ENCODE measurements at regions not wholly inside any gene's neighbourhood (a gene's known extent, or its start where the extent isn't known, plus 50 kb on each side); places are given as distances from the start of the nearest gene placed in this dataset.
"Not testable (repeated sequence)": the region's sequence is repeated elsewhere in the genome, so short reads cannot be mapped to it uniquely, and the experiment has no call there.

- Mint-ChIP-seq H3K27me3 (no peaks in the 10 kb centered on the region), H3K4me3 (no peak overlapping the region), H3K36me3 (no peaks in the 10 kb centered on the region), H3K4me1 (no peaks in the 10 kb centered on the region), H3K27ac (no peak overlapping the region), H3K9me3 (peaks cover 16% of the 10 kb centered on the region)
- no peak for DNase-seq
Observed at GRCh38 chr16:61530697-61531096, 505.5 kb downstream of the CDH8 start.

- H3K9me3 Mint-ChIP-seq, result peaks cover 9% of the 10 kb centered on the region
- no peak for DNase-seq
- no peak overlapping the region for H3K27ac Mint-ChIP-seq
- no peak overlapping the region for H3K4me3 Mint-ChIP-seq
- H3K36me3 Mint-ChIP-seq, result no peaks in the 10 kb centered on the region
- H3K4me1 Mint-ChIP-seq, result no peaks in the 10 kb centered on the region
- no peaks in the 10 kb centered on the region for H3K27me3 Mint-ChIP-seq
Observed at GRCh38 chr16:61500851-61501250, 535.4 kb downstream of the CDH8 start.

GRCh38 chr16:61480250-61480649 is 556.0 kb downstream of the CDH8 start:
- Mint-ChIP-seq H3K9me3 (peaks cover 19% of the 10 kb centered on the region), H3K27me3 (no peaks in the 10 kb centered on the region), H3K4me1 (no peaks in the 10 kb centered on the region), H3K36me3 (no peaks in the 10 kb centered on the region), H3K27ac (no peak overlapping the region), H3K4me3 (no peak overlapping the region)
- DNase-seq, result no peak

GRCh38 chr16:61471737-61472136 is 564.5 kb downstream of the CDH8 start:
- Mint-ChIP-seq H3K36me3 (no peaks in the 10 kb centered on the region), H3K9me3 (peaks cover 15% of the 10 kb centered on the region), H3K27ac (no peak overlapping the region), H3K4me3 (no peak overlapping the region), H3K4me1 (no peaks in the 10 kb centered on the region), H3K27me3 (no peaks in the 10 kb centered on the region)
- no peak for DNase-seq

GRCh38 chr16:61471023-61471422 is 565.2 kb downstream of the CDH8 start:
- Mint-ChIP-seq H3K9me3 (peaks cover 12% of the 10 kb centered on the region), H3K4me1 (no peaks in the 10 kb centered on the region), H3K36me3 (no peaks in the 10 kb centered on the region), H3K27me3 (no peaks in the 10 kb centered on the region), H3K4me3 (no peak overlapping the region), H3K27ac (no peak overlapping the region)
- DNase-seq, result no peak

- Mint-ChIP-seq H3K4me1 (no peaks in the 10 kb centered on the region), H3K9me3 (peaks cover 12% of the 10 kb centered on the region), H3K27me3 (no peaks in the 10 kb centered on the region), H3K27ac (no peak overlapping the region), H3K36me3 (no peaks in the 10 kb centered on the region), H3K4me3 (no peak overlapping the region)
- DNase-seq, result no peak
Observed at GRCh38 chr16:61465285-61465684, 571.0 kb downstream of the CDH8 start.

GRCh38 chr16:61460020-61460419 is 576.2 kb downstream of the CDH8 start:
- peaks cover 14% of the 10 kb centered on the region for H3K9me3 Mint-ChIP-seq
- H3K4me1 Mint-ChIP-seq, result no peaks in the 10 kb centered on the region
- no peak overlapping the region for H3K4me3 Mint-ChIP-seq
- no peak for DNase-seq
- no peak overlapping the region for H3K27ac Mint-ChIP-seq
- H3K27me3 Mint-ChIP-seq, result no peaks in the 10 kb centered on the region
- H3K36me3 Mint-ChIP-seq, result no peaks in the 10 kb centered on the region

GRCh38 chr16:61435346-61435745 is 600.9 kb downstream of the CDH8 start:
- no peak overlapping the region for H3K4me3 Mint-ChIP-seq
- no peaks in the 10 kb centered on the region for H3K27me3 Mint-ChIP-seq
- H3K9me3 Mint-ChIP-seq, result peaks cover 3% of the 10 kb centered on the region
- H3K27ac Mint-ChIP-seq, result no peak overlapping the region
- H3K4me1 Mint-ChIP-seq, result no peaks in the 10 kb centered on the region
- no peak for DNase-seq
- no peaks in the 10 kb centered on the region for H3K36me3 Mint-ChIP-seq

GRCh38 chr16:61432421-61432820 is 603.8 kb downstream of the CDH8 start:
- Mint-ChIP-seq H3K27ac (no peak overlapping the region), H3K27me3 (no peaks in the 10 kb centered on the region), H3K4me1 (no peaks in the 10 kb centered on the region)

GRCh38 chr16:61421111-61421510 is 615.1 kb downstream of the CDH8 start:
- H3K4me1 Mint-ChIP-seq, result no peaks in the 10 kb centered on the region
- H3K36me3 Mint-ChIP-seq, result no peaks in the 10 kb centered on the region
- no peaks in the 10 kb centered on the region for H3K27me3 Mint-ChIP-seq
- peaks cover 13% of the 10 kb centered on the region for H3K9me3 Mint-ChIP-seq
- no peak overlapping the region for H3K27ac Mint-ChIP-seq
- H3K4me3 Mint-ChIP-seq, result no peak overlapping the region
- no peak for DNase-seq

More at GRCh38 chr16:61432421-61432820, 603.8 kb downstream of the CDH8 start:
- no peak for DNase-seq
- no peaks in the 10 kb centered on the region for H3K36me3 Mint-ChIP-seq
- H3K9me3 Mint-ChIP-seq, result peaks cover 3% of the 10 kb centered on the region
- H3K4me3 Mint-ChIP-seq, result no peak overlapping the region

- Mint-ChIP-seq H3K4me1 (no peaks in the 10 kb centered on the region), H3K4me3 (no peak overlapping the region), H3K9me3 (peaks cover 9% of the 10 kb centered on the region), H3K27ac (no peak overlapping the region), H3K36me3 (no peaks in the 10 kb centered on the region), H3K27me3 (no peaks in the 10 kb centered on the region)
- no peak for DNase-seq
Observed at GRCh38 chr16:61419791-61420190, 616.4 kb downstream of the CDH8 start.

- not testable (repeated sequence) for H3K9me3 Mint-ChIP-seq, H3K4me3 Mint-ChIP-seq, H3K27ac Mint-ChIP-seq, DNase-seq, H3K27me3 Mint-ChIP-seq, H3K4me1 Mint-ChIP-seq, H3K36me3 Mint-ChIP-seq
Observed at GRCh38 chr16:61418802-61419201, 617.4 kb downstream of the CDH8 start.

GRCh38 chr16:61415126-61415525 is 621.1 kb downstream of the CDH8 start:
- Mint-ChIP-seq H3K27me3 (no peaks in the 10 kb centered on the region), H3K27ac (no peak overlapping the region), H3K4me3 (no peak overlapping the region), H3K36me3 (no peaks in the 10 kb centered on the region), H3K4me1 (no peaks in the 10 kb centered on the region), H3K9me3 (peaks cover 10% of the 10 kb centered on the region)
- DNase-seq, result no peak

- Mint-ChIP-seq H3K9me3 (peaks cover 9% of the 10 kb centered on the region), H3K4me1 (no peaks in the 10 kb centered on the region), H3K27me3 (no peaks in the 10 kb centered on the region), H3K36me3 (no peaks in the 10 kb centered on the region), H3K27ac (no peak overlapping the region), H3K4me3 (no peak overlapping the region)
- no peak for DNase-seq
Observed at GRCh38 chr16:61413021-61413420, 623.2 kb downstream of the CDH8 start.

GRCh38 chr16:61412562-61412961 is 623.7 kb downstream of the CDH8 start:
- Mint-ChIP-seq H3K4me3 (no peak overlapping the region), H3K36me3 (no peaks in the 10 kb centered on the region), H3K27ac (no peak overlapping the region), H3K4me1 (no peaks in the 10 kb centered on the region), H3K27me3 (no peaks in the 10 kb centered on the region), H3K9me3 (peaks cover 9% of the 10 kb centered on the region)
- DNase-seq, result no peak

- Mint-ChIP-seq H3K36me3 (no peaks in the 10 kb centered on the region), H3K4me3 (no peak overlapping the region), H3K4me1 (no peaks in the 10 kb centered on the region), H3K27me3 (no peaks in the 10 kb centered on the region), H3K27ac (no peak overlapping the region), H3K9me3 (peaks cover 17% of the 10 kb centered on the region)
- no peak for DNase-seq
Observed at GRCh38 chr16:61409604-61410003, 626.6 kb downstream of the CDH8 start.

- no peak overlapping the region for H3K27ac Mint-ChIP-seq
- H3K9me3 Mint-ChIP-seq, result peaks cover 10% of the 10 kb centered on the region
- no peaks in the 10 kb centered on the region for H3K27me3 Mint-ChIP-seq
- DNase-seq, result no peak
- no peaks in the 10 kb centered on the region for H3K36me3 Mint-ChIP-seq
- H3K4me3 Mint-ChIP-seq, result no peak overlapping the region
- no peaks in the 10 kb centered on the region for H3K4me1 Mint-ChIP-seq
Observed at GRCh38 chr16:61403386-61403785, 632.9 kb downstream of the CDH8 start.

Data from activated naive CD8-positive, alpha-beta T cell treated with anti-CD3 and anti-CD28 coated beads for 36 hours (primary cell).